CD14-positive monocyte (primary cell): ENCODE measurements at regions not wholly inside any gene's neighbourhood (a gene's known extent, or its start where the extent isn't known, plus 50 kb on each side); places are given as distances from the start of the nearest gene placed in this dataset.

ENCODE experiments used
- DNase-seq, 3 donors: peaks; one replicate each; pipeline ENCODE4 v3.0.0-alpha.2; 2011 to 2022
- H2AFZ ChIP-seq: 2 replicates; pipeline ENCODE4 v1.6.0; 2012; ENCODE audit warnings: mild to moderate bottlenecking, low read depth, low read length, inconsistent platforms; ENCODE audit not compliant: insufficient read depth, poor library complexity, severe bottlenecking
- H3K27ac ChIP-seq, 2 donors: 1 replicate in 1 of 2; 2 replicates in 1 of 2; pipeline ENCODE4 v1.5.1; 2012 to 2013; ENCODE audit warnings: low read length in 2 of 2, control low read depth in 1 of 2, inconsistent platforms in 1 of 2, low read depth in 1 of 2, mild to moderate bottlenecking in 1 of 2
- H3K27me3 ChIP-seq, 2 donors: one replicate each; pipeline versions ENCODE4 v1.6.0 to v1.6.1; 2011 to 2013; ENCODE audit warnings: low read length in 2 of 2; ENCODE audit not compliant: control insufficient read depth in 2 of 2, insufficient read depth in 2 of 2
- H3K36me3 ChIP-seq, 2 donors: replicated peaks in 1 of 2; 1 replicate in 1 of 2; 2 replicates in 1 of 2; pipeline versions ENCODE4 v1.5.1 to v1.6.1; 2012 to 2013; ENCODE audit warnings: low read length in 2 of 2, control low read depth in 1 of 2, inconsistent platforms in 1 of 2, mild to moderate bottlenecking in 1 of 2; ENCODE audit not compliant: insufficient read depth in 2 of 2, control insufficient read depth in 1 of 2
- H3K4me1 ChIP-seq, 2 donors: 1 replicate in 1 of 2; 2 replicates in 1 of 2; pipeline versions ENCODE4 v1.5.1 to v1.6.1; 2012 to 2013; ENCODE audit warnings: low read length in 2 of 2, control low read depth in 1 of 2, inconsistent platforms in 1 of 2, mild to moderate bottlenecking in 1 of 2, moderate library complexity in 1 of 2; ENCODE audit not compliant: insufficient read depth in 2 of 2, control insufficient read depth in 1 of 2
- H3K4me2 ChIP-seq: replicated peaks from 2 replicates; pipeline ENCODE3; 2012; ENCODE audit warnings: low read length, moderate library complexity, mild to moderate bottlenecking; ENCODE audit not compliant: poor library complexity, severe bottlenecking; ENCODE audit errors: extremely low read depth
- H3K4me3 ChIP-seq, 3 experiments: fragments of 200-600 bp in 1 of 3; sonication (generic) in 1 of 3; replicated peaks in 1 of 3; 1 replicate in 2 of 3; 2 replicates in 1 of 3; pipeline ENCODE4 v1.5.1; 2011 to 2013; ENCODE audit warnings: low read length in 3 of 3, mild to moderate bottlenecking in 3 of 3, control low read depth in 2 of 3, low read depth in 2 of 3, inconsistent platforms in 1 of 3, moderate library complexity in 1 of 3
- H3K79me2 ChIP-seq: 2 replicates; pipeline ENCODE4 v1.6.0; 2012; ENCODE audit warnings: mild to moderate bottlenecking, control low read depth, inconsistent platforms, low read length, moderate library complexity; ENCODE audit not compliant: insufficient read depth
- H3K9ac ChIP-seq: 2 replicates; pipeline ENCODE4 v1.6.0; 2017; ENCODE audit warnings: low read length, mild to moderate bottlenecking; ENCODE audit not compliant: insufficient read depth, poor library complexity, severe bottlenecking
- H3K9me3 ChIP-seq, 2 donors: replicated peaks in 1 of 2; 1 replicate in 1 of 2; 2 replicates in 1 of 2; pipeline versions ENCODE4 v1.5.1 to v1.6.1; 2012 to 2013; ENCODE audit warnings: low read length in 2 of 2, control low read depth in 1 of 2; ENCODE audit not compliant: control insufficient read depth in 1 of 2, insufficient read depth in 1 of 2
- H4K20me1 ChIP-seq: 2 replicates; pipeline ENCODE4 v1.6.0; 2012; ENCODE audit warnings: mild to moderate bottlenecking, low read length, control low read depth, moderate library complexity; ENCODE audit not compliant: insufficient read depth
- H3K27ac Mint-ChIP-seq, 7 donors: one replicate each; pipeline ENCODE4 v1.8.0; 2020; ENCODE audit warnings: mild to moderate bottlenecking in 7 of 7, mixed read lengths in 7 of 7, moderate library complexity in 6 of 7, inconsistent platforms in 2 of 7
- H3K27me3 Mint-ChIP-seq, 3 donors: one replicate each; pipeline ENCODE4 v1.8.0; 2021 to 2022; ENCODE audit warnings: low read depth in 3 of 3, mild to moderate bottlenecking in 3 of 3, mixed read lengths in 3 of 3, moderate library complexity in 3 of 3, inconsistent platforms in 1 of 3
- H3K36me3 Mint-ChIP-seq, 2 donors: one replicate each; pipeline ENCODE4 v1.8.0; 2020; ENCODE audit warnings: mixed read lengths in 2 of 2, inconsistent platforms in 1 of 2, mild to moderate bottlenecking in 1 of 2
- H3K4me1 Mint-ChIP-seq: one replicate; pipeline ENCODE4 v1.8.0; 2020; ENCODE audit warnings: mild to moderate bottlenecking, mixed read lengths
- H3K4me3 Mint-ChIP-seq, 2 donors: one replicate each; pipeline ENCODE4 v1.8.0; 2020; ENCODE audit warnings: mild to moderate bottlenecking in 2 of 2, mixed read lengths in 2 of 2, moderate library complexity in 1 of 2
- H3K9me3 Mint-ChIP-seq, 7 donors: one replicate each; pipeline ENCODE4 v1.8.0; 2020 to 2022; ENCODE audit warnings: mixed read lengths in 7 of 7, mild to moderate bottlenecking in 6 of 7, moderate library complexity in 6 of 7, inconsistent platforms in 2 of 7
- CTCF ChIP-seq: fragments of 200-600 bp; IDR thresholded peaks from one replicate; pipeline ENCODE4 v1.8.0; 2022; ENCODE audit warnings: antibody characterized with exemption, mild to moderate bottlenecking
- WGBS: methylation state at CpG from one replicate; pipeline ENCODE4 v1.1.5; 2013; ENCODE audit warnings: missing lambda C conversion rate; ENCODE audit not compliant: insufficient coverage; 5-methylcytosine and 5-hydroxymethylcytosine counted together
- intact Hi-C, 2 donors: fragments of 100-400 bp; cut with micrococcal nuclease; formaldehyde crosslinking; loops; one replicate each; pipeline versions ENCODE4 v1.15.0 to v1.15.1; 2023

DNA sequence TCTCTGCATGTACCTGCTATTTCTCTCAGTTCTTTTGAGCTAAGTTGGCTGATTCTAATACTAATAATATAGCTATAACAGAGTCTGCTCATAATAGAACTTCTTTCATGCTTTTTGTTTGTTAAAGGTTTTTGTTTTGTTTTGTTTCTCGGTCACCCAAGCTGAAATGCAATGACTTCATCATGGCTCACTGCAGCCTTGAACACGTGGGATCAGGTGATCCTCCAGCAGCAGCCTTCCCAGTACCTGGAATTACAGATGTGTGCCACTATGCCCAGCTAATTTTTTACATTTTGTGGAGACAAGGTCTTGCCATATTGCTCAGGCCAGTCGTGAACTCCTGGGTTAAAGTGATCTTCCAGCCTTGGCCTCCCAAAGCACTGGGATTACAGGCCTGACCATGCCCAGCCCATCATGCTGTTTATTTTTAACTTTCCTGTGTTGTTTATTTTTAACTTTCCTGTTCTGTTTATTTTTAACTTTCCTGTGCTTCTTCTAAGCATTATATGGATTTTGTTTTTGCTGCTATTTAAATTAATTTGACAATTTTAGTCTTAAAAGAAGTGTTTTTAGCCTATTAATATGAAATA, 763.8 kb upstream of the CDH7 start:
- H3K4me1 ChIP-seq: no peaks in the 10 kb centered on the region
- H3K27ac ChIP-seq: no peak overlapping the region
- no peak overlapping the region for H3K9ac ChIP-seq
- DNase-seq: no peak
- no peaks in the 10 kb centered on the region for H3K36me3 ChIP-seq
- Mint-ChIP-seq H3K27ac (no peak overlapping the region), H3K4me3 (no peak overlapping the region), H3K27me3 (no peaks in the 10 kb centered on the region), H3K4me1 (no peaks in the 10 kb centered on the region), H3K9me3 (peaks cover 0 to 8% (median 2%) of the 10 kb centered on the region in 7 donors), H3K36me3 (no peaks in the 10 kb centered on the region)
- H3K4me2 ChIP-seq: no peak overlapping the region
- H3K9me3 ChIP-seq: peaks cover 12 to 13% of the 10 kb centered on the region in 2 donors
- TF ChIP-seq CTCF: no peak
- no peaks in the 10 kb centered on the region for H3K79me2 ChIP-seq
- H4K20me1 ChIP-seq: no peaks in the 10 kb centered on the region
- 89% methylated on average over 3 of the region's 3 CpGs for WGBS
- H3K4me3 ChIP-seq: no peak overlapping the region
- H2AFZ ChIP-seq: no peak overlapping the region
- intact Hi-C loops: no loop called here
- no peaks in the 10 kb centered on the region for H3K27me3 ChIP-seq

- intact Hi-C loops: no loop called here
- no peak overlapping the region for H3K4me2 ChIP-seq
- H3K4me1 ChIP-seq: no peaks in the 10 kb centered on the region
- Mint-ChIP-seq H3K9me3 (peaks cover 0 to 8% (median 2%) of the 10 kb centered on the region in 7 donors), H3K27me3 (no peaks in the 10 kb centered on the region), H3K4me3 (no peak overlapping the region), H3K36me3 (no peaks in the 10 kb centered on the region), H3K4me1 (no peaks in the 10 kb centered on the region), H3K27ac (no peak overlapping the region)
- no peaks in the 10 kb centered on the region for H3K79me2 ChIP-seq
- no peak overlapping the region for H3K9ac ChIP-seq
- no peak overlapping the region for H3K27ac ChIP-seq
- H3K9me3 ChIP-seq: peaks cover 12 to 13% of the 10 kb centered on the region in 2 donors
- H3K36me3 ChIP-seq: no peaks in the 10 kb centered on the region
- H4K20me1 ChIP-seq: no peaks in the 10 kb centered on the region
- whole genome bisulfite sequencing: 91% methylated on average over 14 of the region's 14 CpGs
- no peak for DNase-seq
- H3K4me3 ChIP-seq: no peak overlapping the region
- no peaks in the 10 kb centered on the region for H3K27me3 ChIP-seq
- no peak for TF ChIP-seq CTCF
- H2AFZ ChIP-seq: no peak overlapping the region
These were observed 767.1 kb upstream of the CDH7 start for GRCh38 chr18:64983497-64984238.
